Kidney capillary endothelial cell (primary cell): ENCODE measurements at regions not wholly inside any gene's neighbourhood (a gene's known extent, or its start where the extent isn't known, plus 50 kb on each side); places are given as distances from the start of the nearest gene placed in this dataset.

ENCODE experiments used
- DNase-seq: peaks from one replicate; pipeline ENCODE4 v3.0.0-alpha.2; 2018; ENCODE audit warnings: low spot score

DNA sequence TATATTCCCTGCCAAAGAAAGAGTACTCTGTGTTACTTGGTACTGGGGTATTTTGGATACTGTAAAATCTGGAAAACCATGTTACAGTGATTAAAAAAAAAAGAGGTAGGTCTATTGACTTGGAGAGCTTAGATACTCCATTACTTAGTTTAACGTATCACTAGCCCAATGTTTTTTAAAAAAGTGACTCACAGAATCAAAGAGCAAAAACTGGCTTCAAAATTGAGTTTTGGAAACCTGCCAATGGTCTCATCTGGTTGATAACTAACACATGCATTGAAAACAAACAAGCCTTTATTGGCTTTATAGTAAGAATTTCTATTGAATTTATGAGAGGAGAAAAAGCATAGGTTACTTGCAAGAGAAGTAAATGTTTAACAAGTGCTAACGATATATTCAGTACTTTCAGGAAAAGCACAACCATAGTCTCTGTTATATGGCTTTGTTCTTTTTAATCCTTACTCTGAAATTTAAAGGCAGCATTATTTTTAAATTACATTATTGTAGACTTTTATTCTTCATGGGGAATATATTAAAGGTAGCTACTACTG, 563.3 kb upstream of the SORCS1 start:
- DNase-seq: peak; percentile 52

DNA sequence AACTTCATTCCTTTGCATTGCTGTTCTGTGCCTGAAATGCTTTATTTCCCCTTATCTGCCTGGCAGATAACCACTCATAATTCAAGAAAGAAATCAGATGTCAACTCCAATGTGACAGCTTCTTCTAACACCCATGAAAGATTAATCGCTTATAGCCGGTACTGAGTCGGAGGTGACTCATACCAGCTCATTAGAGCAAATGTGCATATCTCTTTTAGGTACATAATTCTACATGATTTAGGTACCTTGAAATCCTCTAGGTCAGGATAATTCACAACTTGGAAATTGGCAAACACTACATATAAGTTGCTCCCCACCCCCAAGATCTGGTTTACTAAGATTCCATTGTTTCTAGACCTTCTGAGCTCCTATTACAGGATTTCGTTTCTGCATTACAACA, 554.4 kb upstream of the SORCS1 start:
- DNase-seq: no peak

DNA sequence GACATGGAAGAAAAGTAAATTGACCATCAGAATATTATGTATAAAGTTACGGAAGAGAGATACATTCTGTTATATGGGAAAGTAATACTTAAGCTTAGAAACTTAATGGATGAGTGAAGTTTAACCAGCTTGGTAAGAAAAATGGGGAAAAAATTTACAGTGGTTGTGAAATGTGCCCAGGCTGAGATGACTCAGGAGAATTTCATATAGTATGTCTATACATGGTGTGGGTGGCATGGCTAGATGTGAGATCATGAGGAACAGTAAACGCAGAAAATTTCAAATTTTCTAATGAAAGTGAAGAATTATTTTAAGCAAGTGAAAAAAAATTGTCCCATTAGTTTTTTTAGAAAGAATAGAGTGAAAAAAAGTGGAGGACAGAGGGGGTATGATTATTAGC, 552.5 kb upstream of the SORCS1 start:
- no peak for DNase-seq

DNA sequence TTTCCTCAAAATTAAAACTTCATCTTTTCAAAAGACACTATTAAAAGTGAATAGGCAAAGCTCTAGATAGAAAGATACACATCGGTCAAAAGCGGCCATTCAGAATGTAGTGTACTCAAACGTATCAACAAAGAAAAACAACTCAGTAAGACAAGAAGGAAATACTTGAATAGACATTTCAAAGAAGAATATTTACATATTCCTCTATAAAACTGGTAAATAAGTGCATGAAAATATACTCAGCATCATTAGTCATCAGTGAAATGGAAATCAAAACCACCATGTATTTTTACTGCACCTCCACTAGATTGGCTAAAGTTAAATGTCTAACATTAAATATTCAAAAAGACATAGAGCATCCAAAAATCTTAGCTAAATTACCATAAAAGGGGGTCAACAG, 551.1 kb upstream of the SORCS1 start:
- DNase-seq: no peak

GRCh38 chr10:107708981-107709380, 544.5 kb upstream of the SORCS1 start:
- DNase-seq: no peak

DNA sequence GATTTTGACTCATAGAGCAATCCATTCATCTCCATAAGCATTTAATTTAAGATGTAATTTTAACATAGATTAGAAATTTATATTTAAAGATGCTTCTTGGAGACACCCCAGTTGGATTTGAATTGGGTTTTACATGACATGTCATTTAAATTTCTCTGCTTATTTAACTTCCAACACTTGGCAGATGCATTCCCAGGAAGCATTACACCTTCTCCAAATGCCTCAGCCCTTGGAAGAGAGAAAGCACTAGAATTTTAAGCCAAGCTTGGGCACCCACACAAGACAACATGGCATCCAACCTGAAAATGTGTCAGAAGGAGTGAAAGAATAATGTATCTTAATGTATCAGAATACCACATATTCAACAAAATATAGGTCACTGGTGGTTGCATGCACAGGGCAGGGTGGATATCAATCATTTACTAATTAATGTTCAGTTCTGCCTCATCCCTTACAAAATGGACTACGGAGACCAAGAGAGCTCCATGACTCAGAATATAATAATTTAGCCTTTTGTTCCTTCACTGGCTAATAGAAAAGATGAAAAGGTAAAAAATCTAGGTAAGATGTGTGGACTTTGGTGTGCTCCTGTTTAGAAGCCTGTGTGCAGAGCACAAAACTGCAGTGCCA, 541.7 kb upstream of the SORCS1 start:
- DNase-seq: no peak

DNA sequence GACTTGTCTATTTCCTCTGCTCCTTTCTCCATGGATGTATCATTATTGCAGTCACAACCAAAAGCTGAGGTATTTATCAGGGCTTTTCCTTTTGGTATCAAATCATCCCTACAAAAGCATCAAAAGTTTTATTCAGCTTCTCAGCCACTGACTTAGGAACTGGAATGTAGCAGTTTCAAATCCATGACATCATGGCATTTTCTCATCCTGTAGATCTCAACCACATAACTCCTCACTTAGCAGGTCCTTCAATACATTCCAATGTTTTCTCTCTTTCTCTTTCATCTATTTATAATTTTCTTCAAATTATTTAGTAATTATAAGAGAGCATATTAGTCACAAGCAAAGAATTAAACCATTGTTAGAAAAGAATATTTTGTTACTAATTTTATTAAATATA, 537.4 kb upstream of the SORCS1 start:
- no peak for DNase-seq

DNA sequence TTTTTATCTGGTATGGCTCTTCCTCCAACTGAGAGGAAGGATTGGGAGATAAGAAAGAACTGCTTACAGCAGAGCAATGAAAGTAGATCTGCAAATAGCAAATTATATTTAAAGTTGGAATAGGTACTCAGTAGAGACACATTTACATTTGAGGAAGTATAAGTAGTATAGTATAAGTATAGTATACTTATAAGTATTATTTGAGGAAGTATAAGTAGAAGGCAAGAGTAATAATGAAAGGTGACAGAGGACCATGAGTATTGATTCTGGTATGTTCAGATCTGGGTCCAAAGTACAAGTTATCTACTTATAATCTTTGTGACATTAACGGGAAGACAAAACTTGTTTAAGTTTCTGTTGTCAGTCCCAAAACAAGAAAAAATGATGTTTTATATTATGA, 527.6 kb upstream of the SORCS1 start:
- no peak for DNase-seq

GRCh38 chr10:107689323-107689722, 524.8 kb upstream of the SORCS1 start:
- DNase-seq: no peak

GRCh38 chr10:107687701-107688100, 523.2 kb upstream of the SORCS1 start:
- DNase-seq: no peak

DNA sequence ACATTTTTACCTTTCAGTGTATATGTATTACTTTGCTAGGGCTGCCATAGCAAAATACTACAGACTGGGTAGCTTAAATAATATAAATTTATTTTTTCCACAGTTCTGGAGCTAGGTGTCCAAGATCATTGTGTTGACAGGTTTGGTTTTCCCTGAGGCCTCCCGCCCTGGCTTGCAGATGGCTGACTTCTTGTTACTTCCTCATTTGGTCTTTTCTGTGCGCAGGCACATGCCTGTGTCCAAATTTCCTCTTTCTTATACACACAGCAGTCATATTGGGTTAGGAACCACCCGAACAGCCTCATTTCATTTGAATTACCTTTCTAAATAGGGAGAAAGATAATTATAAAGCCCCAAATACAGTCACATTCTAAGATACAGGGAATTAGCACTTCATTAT, 521.6 kb upstream of the SORCS1 start:
- no peak for DNase-seq

- no peak for DNase-seq
Observed at GRCh38 chr10:107671960-107672359, 507.5 kb upstream of the SORCS1 start.

- DNase-seq: no peak
Observed at GRCh38 chr10:107666214-107666613, 501.7 kb upstream of the SORCS1 start.

DNA sequence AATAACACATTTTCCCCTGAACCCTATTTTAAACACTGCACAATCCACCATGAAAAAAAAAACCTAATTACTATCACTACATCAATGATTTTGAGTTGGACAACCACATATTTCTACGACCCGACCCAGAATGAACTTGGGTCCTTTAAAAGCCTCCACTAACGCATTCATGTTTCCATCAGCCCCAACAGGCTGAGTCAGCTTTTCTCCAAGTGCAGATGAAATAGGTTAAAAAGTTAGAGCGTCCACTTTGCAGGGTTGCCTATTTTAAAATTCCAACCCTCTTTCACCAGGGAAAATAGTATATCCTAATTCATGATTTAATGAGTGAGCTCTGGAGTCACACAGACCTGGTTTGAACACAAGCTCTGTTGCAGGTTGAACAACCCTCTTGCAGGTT, 501.0 kb upstream of the SORCS1 start:
- no peak for DNase-seq

DNA sequence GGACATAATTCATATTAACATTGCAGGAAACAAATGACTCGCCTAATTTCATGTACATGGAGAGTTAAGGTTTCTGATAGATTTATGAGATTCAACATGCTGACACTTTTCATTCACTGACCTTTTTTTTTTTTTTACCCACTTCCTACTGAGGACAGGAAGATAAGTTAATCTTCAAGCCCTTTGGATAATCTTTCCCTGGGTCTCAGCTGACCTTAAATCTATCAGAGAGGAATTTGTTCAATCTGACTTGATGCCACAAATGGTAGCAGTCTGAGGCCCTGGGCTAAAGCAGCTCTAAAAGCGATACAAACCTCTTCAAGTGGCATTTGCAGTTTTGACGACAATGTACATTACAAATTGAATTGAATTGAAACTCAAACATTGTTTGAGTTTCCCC, 493.3 kb upstream of the SORCS1 start:
- no peak for DNase-seq

- DNase-seq: no peak
Observed at GRCh38 chr10:107656932-107657331, 492.4 kb upstream of the SORCS1 start.

DNA sequence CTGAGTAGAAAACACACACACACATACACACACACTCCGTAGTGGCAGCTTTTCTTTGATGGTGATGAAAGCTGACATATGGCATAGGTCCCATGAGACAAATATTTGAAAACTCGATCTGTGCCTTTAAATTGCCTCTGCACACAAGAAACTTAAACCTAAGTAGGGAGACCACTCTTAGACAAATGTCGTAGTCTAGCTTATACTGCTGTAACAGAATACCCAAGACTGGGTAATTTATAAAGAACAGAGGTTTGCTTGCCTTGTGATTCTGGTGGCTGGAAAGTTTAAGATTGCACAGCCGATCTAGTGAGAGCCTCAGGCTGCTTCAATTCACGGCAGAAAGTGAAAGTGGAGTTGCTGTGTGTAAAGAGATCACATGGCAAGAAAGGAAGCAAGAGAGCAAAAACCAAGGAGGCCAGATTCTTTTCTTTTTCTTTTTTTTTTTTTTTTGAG, 489.4 kb upstream of the SORCS1 start:
- DNase-seq: peak; percentile 3

DNA sequence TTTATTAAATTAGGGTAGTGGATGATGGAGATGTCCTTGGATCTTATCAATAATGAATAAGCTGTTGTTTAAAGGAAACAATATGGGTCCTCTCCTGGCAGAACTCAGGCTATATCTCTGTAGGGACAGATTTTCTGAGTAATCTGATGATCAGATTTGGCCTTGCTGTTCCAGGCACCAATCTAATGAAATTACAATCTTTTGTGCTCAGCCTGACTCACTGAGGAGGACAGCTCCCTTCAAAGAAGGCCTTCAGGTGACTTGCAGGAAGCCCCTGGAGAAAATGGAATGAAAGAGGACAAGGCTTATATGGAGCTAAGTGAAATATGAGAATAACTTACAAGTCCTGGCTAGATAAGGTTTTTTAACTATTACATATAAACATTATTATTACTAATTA, 486.4 kb upstream of the SORCS1 start:
- no peak for DNase-seq

GRCh38 chr10:107649249-107649648, 484.7 kb upstream of the SORCS1 start:
- no peak for DNase-seq

DNA sequence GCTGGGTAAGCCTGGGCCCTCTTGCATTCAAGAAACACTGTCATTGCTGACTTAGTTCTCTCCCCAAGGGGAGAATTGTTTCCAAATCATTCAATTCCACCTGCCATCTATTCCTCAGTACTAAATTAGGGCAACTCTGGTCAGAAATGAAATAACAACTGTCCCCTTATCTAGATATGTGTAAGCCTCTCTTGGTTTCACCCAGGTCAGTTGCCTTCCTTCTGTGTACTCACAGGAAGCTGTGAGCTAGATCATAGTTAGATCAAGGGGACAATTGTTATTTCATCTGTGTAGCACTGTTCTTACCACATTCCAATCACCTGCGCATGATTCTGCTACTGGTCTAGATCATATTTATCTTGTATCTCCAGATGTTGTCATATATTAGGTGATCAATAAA, 483.0 kb upstream of the SORCS1 start:
- no peak for DNase-seq

- no peak for DNase-seq
Observed at GRCh38 chr10:107631876-107632275, 467.4 kb upstream of the SORCS1 start.

GRCh38 chr10:107626862-107627261, 462.4 kb upstream of the SORCS1 start:
- no peak for DNase-seq

DNA sequence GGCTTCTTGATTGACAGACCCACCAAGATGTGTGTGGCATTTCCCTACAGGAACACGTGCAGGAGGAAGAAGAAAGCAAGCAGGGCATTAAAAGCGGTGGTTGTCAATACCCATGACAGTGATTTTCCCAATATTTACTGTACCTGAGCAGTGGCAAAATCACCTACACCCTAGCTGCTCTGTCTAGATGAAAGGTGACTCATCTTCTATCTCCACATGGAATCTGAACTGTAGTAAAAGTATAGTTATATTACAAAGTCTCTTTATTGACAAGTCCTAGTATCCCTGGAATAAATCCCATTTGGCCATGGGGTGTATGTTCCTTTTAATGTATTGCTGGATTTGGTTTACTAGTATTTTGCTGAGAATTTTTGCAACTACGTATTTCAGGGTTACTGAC, 458.8 kb upstream of the SORCS1 start:
- DNase-seq: no peak

DNA sequence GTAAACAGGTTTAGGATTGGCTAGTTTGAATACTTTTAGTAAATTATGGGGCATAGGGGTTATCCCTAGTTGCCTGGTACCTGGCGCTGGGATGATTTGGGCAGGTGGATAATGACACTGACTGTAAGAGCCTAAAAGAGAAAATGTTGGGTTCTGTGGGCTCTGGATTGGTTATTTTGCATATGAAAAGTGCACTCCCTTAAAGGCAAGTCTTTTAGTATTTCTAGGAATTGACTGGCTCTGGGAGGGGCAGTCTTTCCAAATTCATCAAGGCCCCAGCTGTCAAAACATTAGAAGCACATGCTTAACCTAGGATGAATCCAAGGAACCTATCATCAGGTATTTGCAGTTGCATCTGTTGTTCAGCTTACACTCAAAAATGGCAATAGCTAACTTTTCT, 454.6 kb upstream of the SORCS1 start:
- DNase-seq: no peak
